ENCODE measurements at regions not wholly inside any gene's neighbourhood (a gene's known extent, or its start where the extent isn't known, plus 50 kb on each side); places are given as distances from the start of the nearest gene placed in this dataset.

- no peak for TF ChIP-seq CHD7 (IDR thresholded peaks at IDR 0.05; ENCODE audit: insufficient replicate concordance, low read length)
Observed at GRCh38 chr13:28559636-28560259, 64.8 kb upstream of the FLT1 start (continued).
